ENCODE measurements at regions not wholly inside any gene's neighbourhood (a gene's known extent, or its start where the extent isn't known, plus 50 kb on each side); places are given as distances from the start of the nearest gene placed in this dataset.

- in situ Hi-C loops (cut with MboI), result loop anchor here (5.0 to 10.0 kb wide), 3 partner anchors 624 to 817 kb away; partner anchors contain the start of gene LMO4
Observed at GRCh38 chr1:87951409-87951808, 622.7 kb downstream of the LMO4 start.

More at GRCh38 chr1:87951409-87951808, 622.7 kb downstream of the LMO4 start:
- SMC1A ChIA-PET (ENCODE audit: uncharacterized antibody, unreplicated experiment), result no interaction called here
- intact Hi-C loops (cut with micrococcal nuclease; ENCODE audit: unreplicated experiment), result loop anchor here (5.0 kb wide), 2 partner anchors 164 to 799 kb away; no protein-coding TSS in a partner anchor
- WGBS (ENCODE audit: insufficient coverage, insufficient replicate concordance, low lambda C conversion rate, missing lambda C conversion rate), result 19% methylated on average over 2 of the region's 2 CpGs
- ATAC-seq (no peak), FAIRE-seq (no peak), DNase-seq (ENCODE audit: low read depth, low spot score) (no peak)
- Histone ChIP-seq H3K36me3 (ENCODE audit: control insufficient read depth in 2 of 2, insufficient read depth in 2 of 2, low read length in 1 of 2) (no peaks in the 10 kb centered on the region), H3K4me1 (ENCODE audit: control insufficient read depth, insufficient read depth, low read length) (no peaks in the 10 kb centered on the region), H3K79me2 (ENCODE audit: control insufficient read depth, insufficient read depth, low read length) (no peaks in the 10 kb centered on the region), H3K4me3 (no peak overlapping the region), H2AFZ (ENCODE audit: control insufficient read depth, low read depth, low read length) (no peak overlapping the region), H4K20me1 (ENCODE audit: control insufficient read depth, insufficient read depth) (no peaks in the 10 kb centered on the region), H3K27me3 (replicated peaks in 1 of 2; ENCODE audit: control insufficient read depth in 2 of 2, insufficient read depth in 2 of 2, low read length in 1 of 2) (no peaks in the 10 kb centered on the region; a peak in 1 of 4 replicates), H3K4me2 (ENCODE audit: control insufficient read depth, insufficient read depth) (no peak overlapping the region), H3K9ac (ENCODE audit: control insufficient read depth, insufficient read depth, low read length) (no peak overlapping the region), H3K9me3 (replicated peaks; ENCODE audit: control insufficient read depth, insufficient read depth, low read length) (no peaks in the 10 kb centered on the region), H3K27ac (ENCODE audit: control insufficient read depth, insufficient read depth) (no peak overlapping the region)
- CTCF ChIA-PET, result interaction anchor here (0.8 to 4.1 kb wide), 2 partner anchors 28 to 626 kb away, joined by 3 to 70 read pairs; no protein-coding TSS in a partner anchor
- BruUV-seq (replicated peaks), result no TSS peak
- RAD21 ChIA-PET (ENCODE audit: unreplicated experiment), result interaction anchor here (1.3 kb wide), 2 partner anchors 625 to 658 kb away, joined by 4 read pairs; no protein-coding TSS in a partner anchor
- POLR2A ChIA-PET, result no interaction called here
- TF ChIP-seq GATAD2B (conservative IDR thresholded peaks at IDR 0.05; ENCODE audit: low read depth), result no peak
- no peak for TF ChIP-seq ZBTB33 (IDR thresholded peaks at IDR 0.05)
- TF ChIP-seq CHD1 (IDR thresholded peaks at IDR 0.05; ENCODE audit: low read depth, low read length), result no peak
- no peak for TF ChIP-seq MTA2 (IDR thresholded peaks at IDR 0.05; ENCODE audit: low read depth)
- no peak for TF ChIP-seq CHD2 (IDR thresholded peaks at IDR 0.05; ENCODE audit: borderline replicate concordance, low read depth, low read length)
- no peak for TF ChIP-seq SMC3 (IDR thresholded peaks at IDR 0.05; ENCODE audit: borderline replicate concordance, low read length)
- TF ChIP-seq MAX (IDR thresholded peaks at IDR 0.05; ENCODE audit: low read depth, low read length), result no peak
- no peak for TF ChIP-seq PAX5 (IDR thresholded peaks at IDR 0.05; ENCODE audit: borderline replicate concordance, low read depth, low read length)
- no peak for TF ChIP-seq FOXK2 (IDR thresholded peaks at IDR 0.05)

Measured in GM12878 (cell line).